Frontal cortex (tissue), 3 donors: ENCODE measurements at regions not wholly inside any gene's neighbourhood (a gene's known extent, or its start where the extent isn't known, plus 50 kb on each side); places are given as distances from the start of the nearest gene placed in this dataset.
"Not testable (repeated sequence)": the region's sequence is repeated elsewhere in the genome, so short reads cannot be mapped to it uniquely, and the experiment has no call there.

ENCODE experiments used
- DNase-seq, 2 donors: peaks; one replicate each; pipeline ENCODE4 v3.0.0; 2012; ENCODE audit warnings: low spot score in 2 of 2
- FAIRE-seq: peaks from 2 replicates; lab custom pipeline; 2012; peaks lifted over from hg19 to GRCh38; lab: Jason Lieb, UNC
- donor health status: control.
- donor health status: control.
- donor health status: control.

DNA sequence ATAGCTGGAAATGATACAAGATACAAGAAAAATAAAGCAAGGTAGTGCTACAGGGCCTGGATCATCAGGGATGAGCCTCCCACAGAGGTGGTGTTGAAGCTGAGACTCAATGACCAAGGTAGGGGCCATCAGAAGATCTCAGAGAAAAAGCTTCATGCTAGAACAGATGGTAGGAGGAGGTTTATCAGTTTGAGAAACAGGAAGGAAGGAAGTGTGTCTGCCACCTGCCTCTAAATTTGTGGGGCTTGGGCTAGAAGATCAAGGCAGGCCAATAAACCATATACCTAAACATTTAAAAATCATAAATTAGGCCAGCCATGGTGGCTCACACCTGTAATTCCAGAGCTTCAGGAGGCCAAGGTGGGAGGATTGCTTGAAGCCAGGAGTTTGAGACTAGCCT lies 410.8 kb upstream of the PRKCQ start:
- FAIRE-seq (no peak), DNase-seq (no peak)

DNA sequence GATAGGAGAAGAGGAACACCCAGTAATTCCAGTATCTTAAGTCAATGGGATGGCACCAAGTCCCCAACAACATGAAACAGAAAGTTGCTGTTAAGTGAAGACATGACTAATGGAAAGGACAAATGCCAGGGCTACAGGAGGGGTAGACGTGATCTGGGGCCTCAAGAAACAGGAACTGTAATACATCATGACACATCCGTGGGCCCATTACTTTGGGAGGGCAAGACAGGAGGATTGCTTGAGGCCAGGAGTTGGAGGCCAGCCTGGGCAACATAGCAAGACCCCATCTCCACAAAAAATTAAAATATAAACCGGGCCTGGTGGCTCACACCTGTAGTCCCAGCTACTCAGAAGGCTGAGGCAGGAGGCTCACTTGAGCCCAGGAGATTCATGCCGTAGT lies 408.6 kb upstream of the PRKCQ start:
- DNase-seq = no peak
- no peak for FAIRE-seq

DNA sequence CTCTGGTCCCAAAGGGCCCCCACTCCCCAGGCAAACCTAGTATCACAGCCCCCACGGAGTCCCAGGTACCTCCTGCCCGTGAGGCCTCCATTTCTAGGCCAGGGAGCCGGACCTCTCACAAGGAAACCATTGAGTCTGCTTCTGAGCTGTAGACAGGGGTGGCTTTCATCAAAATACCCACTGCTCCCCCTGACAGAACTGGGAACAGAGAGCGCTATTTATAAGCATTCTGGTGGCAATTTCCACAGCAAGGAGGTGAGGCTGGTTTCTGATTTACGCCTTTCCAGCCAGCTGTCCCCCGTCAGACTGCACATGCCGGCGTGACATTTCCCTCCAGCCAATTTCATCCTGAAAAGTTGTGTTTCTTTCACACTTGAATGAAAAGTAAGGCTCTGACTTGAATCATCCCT lies 407.5 kb upstream of the PRKCQ start:
- FAIRE-seq (peak; percentile 37), DNase-seq (peak; percentile 47 to 62)

DNA sequence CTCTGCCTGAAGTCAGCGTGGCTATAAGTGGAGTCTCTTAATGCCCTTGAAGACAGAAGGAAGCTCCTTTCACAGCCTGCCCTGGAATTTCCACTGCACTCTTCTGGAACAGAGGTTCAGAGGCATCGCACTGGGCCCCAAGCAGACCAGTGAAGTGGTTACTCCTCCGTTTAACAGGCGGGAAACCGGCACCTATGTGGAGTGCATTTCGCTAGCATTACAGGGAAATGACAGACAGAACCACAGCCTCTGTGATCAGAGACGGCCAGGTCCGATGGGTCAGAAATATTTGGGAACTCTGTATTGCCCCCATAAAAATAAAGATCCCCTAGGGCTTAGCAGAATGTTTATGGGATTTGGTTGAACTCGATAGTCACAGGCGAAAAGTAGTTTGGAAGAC lies 406.9 kb upstream of the PRKCQ start:
- FAIRE-seq (no peak), DNase-seq (no peak)

DNA sequence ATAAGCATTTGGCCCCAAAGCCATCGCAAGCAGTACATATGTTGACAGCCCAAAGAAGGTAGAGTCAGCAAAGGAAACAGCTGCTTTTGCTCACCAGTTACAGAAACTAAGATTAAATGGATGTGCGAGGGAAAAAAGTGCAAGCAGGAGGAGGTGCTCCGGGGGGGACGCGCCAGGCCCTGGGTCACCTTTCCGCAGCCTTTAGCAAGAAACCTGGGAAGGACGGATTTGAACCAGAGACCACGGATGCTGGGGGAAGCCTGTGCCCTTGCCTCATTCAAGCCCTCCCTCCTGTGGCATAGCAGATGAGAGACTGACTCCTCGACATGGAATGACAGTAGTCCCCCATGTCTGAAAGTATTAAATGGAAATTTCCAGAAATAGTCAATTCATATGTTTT lies 405.6 kb upstream of the PRKCQ start:
- FAIRE-seq = no peak

DNA sequence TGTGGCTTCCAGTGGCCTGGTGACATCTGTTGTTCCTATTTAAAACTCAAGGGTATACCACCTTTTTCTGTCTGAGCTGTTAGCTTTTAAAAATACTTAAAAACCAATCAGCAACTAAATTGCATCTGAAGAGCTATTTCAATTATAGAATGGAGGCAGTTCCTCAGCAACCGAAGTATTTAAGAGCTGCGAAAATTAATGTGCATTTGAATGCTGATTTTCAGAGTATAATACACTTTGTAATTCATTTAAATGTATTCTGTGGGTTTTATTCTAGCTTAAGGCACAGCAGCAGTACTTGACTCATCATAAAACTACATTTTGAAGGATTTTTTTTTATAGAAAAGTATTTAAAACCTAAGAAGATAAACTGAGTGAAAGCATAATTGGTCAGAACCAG lies 404.9 kb upstream of the PRKCQ start:
- DNase-seq (no peak), FAIRE-seq (no peak)

More for the DNA sequence above, 405.6 kb upstream of the PRKCQ start:
- DNase-seq = no peak

DNA sequence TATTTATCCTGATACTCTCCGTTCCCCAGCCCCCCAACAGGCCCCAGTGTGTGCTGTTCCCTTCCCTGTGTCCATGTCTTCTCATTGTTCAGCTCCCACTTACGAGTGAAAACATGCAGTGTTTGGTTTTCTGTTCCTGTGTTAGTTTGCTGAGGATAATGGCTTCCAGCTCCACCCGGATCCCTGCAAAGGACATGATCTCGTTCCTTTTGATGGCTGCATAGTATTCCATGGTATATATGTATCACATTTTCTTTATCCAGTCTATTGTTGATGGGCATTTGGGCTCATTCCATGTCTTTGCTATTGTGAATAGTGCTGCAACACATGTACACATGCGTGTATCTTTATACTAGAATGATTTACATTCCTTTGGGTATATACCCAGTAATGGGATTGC lies 403.9 kb upstream of the PRKCQ start:
- not testable (repeated sequence) for FAIRE-seq, DNase-seq

DNA sequence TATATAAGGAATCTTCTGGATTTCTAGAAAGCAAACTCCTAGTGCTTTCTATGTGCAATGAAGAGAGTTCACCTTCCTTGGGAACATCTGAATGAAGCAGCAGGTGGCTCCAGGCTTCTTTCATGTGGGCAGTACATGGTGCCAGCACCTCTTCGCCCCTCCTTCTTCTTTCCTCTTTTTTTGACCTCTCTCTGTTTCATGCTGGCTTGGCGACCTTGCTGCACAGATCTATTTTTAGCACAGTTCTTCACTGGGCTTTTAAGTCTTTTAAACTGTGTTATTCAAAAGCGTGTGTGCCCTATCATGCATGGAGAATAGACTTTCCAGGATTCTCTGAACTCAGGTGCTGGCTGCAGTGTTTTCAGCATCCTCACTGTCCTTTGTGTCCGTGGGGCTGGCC lies 400.3 kb upstream of the PRKCQ start:
- DNase-seq = no peak
- FAIRE-seq = no peak

DNA sequence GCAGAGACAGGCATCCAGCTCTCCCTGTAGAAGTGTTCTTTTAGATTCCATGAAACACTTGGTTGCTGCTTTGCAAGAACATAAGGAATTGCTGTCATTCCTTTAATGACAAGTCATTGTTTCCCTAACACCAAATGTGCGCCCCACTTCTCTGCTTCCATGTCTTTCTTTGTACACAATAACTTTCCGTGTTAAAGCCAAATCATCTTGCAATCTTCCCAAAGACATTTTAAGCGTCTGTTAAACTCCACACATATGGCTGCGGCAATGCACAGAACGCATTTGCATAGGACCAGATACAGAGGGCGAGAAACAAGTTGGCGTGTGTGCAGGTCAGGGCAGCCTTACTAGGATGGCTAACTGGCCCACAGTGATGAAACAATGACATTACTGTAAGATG lies 399.3 kb upstream of the PRKCQ start:
- FAIRE-seq = no peak
- no peak for DNase-seq

DNA sequence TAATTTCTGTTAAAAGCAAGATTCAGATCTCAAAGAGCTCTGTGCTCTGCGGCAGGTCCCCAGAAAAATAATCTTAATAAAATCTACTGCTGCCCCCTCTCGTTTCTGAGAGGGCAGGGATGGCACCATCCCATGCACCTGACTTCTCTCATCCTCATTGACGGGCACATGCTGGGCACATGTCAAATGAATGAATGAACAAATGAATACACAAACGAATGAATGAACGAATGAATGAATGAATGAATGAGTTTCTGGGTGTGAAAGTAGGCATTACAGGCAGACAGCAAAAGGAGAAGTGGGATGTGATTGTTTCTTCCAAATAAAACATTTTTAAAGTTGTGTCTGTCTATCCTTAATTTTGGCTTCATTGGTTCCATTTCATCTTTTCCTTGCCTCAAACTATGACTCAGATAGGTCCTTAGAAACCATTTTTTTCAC lies 398.1 kb upstream of the PRKCQ start:
- FAIRE-seq (no peak), DNase-seq (no peak)

DNA sequence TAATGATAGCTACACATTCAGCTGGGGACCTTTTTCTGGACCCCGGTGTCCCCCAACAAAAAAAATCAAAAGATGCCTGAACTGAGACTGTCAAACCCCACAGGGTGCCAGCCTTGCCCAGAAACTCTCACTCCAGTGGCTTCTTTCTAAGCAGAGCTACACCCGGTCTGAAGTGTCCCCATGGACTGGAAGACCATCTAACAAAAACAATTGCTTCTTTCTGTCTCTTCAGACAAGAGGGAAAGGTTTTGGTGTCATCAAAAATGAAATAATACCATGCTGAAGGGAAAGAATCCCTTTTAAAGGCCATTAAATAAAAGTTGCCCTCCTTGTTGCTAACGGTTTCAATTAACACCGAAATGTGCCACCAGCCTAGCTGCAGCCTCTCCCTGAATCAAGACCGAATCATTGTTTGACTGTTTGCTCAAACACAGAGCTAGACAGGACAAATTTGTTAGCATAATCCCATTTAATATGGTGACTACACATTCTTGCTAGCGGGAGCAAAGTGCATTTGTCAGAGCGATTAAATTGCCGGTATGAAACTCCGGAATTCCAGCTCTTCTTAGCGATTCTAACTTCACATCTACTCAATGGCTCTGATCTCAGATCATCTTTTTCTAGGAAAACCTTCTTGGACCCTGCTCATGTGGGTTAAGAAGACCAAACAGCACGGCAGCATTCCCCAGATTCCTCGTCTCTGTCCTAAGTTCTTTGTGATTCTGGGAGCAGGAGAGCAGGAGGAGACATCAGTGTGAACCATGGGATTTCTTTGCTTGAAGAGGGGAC lies 397.5 kb upstream of the PRKCQ start:
- FAIRE-seq = no peak

DNA sequence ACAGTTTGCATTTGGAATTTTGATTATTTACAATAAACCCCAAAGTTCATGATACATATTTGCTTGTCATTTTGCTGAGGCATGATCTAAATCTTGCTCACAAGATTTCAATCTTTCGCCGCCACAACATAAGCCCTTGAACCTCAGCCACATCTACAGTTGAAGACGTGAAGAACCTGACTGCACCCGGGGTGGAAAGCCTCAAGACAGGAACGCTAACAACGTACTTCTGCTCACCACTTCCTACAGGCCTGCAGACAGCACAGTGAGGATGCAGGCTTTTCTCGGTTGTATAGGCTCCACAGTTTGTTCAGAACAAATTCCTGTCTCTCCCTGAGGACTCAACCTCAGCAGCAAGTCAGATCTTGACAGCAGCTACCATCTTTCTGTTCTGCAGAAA lies 393.8 kb upstream of the PRKCQ start:
- FAIRE-seq (no peak), DNase-seq (no peak)

More for the DNA sequence above, 397.5 kb upstream of the PRKCQ start:
- no peak for DNase-seq

DNA sequence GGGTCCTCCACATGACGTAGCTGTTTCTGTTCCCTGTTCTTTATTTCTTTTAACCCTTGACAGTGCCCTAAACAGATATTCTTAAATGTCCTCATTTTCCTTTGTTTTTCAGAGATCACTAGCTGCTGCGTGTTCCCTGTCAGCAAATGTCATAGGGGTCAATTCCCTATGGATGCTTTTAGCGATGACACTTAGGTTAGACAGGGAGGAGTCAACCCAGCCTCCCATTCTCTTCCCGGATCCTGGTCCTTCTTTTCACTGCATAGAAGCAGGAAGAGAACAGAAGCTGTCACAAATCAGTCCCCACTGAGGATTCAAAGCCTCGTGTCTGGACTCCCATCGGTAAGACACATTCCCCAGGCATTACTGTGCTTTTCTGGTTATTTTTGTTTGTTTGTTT lies 392.1 kb upstream of the PRKCQ start:
- no peak for FAIRE-seq
- DNase-seq = no peak

DNA sequence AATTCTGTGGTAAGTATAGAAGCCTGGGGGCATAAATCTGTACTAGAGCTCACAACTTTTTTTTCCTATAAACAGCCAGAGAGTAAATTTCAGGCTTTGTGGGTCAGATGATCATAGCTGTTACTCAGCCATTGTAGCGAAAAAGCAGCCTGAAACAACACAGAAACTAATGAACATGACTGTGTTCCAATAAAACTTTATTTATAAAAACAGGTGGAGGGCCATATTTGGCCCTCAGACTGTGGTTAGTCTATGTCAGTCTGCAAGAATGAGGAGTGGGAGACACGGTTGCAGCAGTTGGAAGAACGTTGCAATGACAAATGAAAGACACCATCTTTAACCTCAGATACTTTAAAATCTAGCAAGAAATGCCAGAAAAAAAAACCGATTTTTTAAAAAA lies 389.6 kb upstream of the PRKCQ start:
- DNase-seq (no peak), FAIRE-seq (no peak)

DNA sequence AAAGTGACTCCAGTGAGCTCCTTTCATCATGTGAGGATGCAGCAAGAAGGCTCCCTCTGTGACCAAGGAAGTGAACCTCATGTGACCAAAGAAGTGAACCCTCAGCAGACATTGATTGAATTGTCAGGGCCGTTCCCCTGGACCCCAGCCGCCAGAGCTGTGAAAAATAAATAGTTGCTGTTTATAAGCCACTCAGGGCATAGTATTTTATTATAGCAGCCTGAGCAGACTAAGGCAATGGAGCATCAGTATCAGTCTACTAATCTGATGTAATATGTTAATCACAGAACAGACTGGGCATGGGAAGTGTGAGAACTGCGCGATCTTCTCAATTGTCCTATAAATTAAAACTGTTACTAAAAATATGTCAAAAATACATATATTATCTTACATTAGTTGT lies 384.5 kb upstream of the PRKCQ start:
- no peak for FAIRE-seq
- no peak for DNase-seq

DNA sequence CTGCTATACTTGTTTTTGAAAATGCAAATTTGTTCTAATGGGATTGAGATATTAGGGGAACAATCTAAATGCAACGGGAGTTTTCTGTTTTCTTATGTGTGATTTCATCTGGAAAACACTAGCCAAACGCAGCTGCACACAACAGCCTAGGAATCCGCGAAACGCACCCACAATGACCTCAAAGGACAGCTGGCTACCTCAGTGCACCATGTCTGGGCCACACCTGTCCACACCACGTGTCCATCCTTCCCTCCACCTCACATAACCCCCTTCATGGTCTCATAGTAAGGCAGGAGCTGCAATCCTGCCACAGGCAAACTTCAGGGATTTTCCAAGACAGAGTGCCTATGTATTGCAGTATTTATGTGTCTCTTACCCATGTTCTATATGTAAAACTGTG lies 382.5 kb upstream of the PRKCQ start:
- DNase-seq = no peak
- FAIRE-seq = no peak

DNA sequence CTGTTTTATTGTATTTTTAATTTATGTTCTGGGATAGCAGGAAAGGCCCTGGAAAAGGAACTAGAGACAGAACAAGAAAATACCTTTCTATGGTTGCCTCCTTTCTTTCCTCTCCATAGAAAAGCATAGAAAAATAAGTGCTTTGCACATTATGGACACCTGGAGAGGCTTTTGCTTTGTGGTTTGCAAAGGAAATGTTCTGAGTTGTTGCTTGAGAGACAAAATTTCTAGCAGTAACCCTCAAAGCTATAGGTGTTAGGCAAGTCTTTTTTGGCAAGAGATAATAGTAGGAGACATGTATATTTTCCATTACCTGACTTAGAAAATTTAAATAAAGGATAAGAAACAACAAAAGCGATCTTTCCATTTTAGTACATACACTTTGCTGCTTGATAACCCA lies 378.6 kb upstream of the PRKCQ start:
- FAIRE-seq (no peak), DNase-seq (no peak)

DNA sequence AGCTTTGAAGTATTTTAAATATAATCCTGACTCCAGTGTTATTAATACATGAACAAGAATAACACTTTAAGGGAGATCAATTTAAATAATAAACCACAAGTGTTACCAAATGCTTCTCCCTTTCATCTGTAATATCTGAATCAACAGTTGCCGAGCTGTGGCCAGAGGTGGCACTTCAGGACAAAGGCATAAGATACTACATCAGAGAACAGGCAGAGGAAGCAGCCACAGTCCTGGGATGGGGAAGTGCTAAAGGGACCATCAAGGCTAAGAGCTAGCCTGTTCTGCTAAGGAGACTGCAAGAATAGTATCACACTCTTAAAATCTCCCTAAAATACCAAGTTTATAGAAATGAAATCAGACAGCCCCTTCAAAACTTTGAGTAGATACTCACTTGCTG lies 378.2 kb upstream of the PRKCQ start:
- FAIRE-seq (no peak), DNase-seq (no peak)

DNA sequence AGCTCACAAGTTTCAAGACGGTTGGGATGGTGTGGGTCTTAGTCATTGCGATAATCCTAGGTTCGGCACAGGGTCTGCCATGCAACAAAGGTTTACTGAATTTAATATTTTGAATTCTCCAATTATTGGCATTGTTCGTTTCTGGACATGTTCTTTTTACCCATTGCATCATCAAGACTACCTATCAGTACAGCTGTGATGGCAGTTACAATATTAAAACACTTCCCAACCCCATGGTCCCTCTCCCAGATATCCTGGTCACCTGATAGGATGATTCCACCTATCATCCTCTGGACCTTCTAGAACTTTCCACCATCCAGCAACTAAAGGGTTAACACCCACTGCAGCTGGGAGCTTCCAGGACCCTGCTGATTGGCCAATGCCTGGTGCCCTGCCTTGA lies 377.8 kb upstream of the PRKCQ start:
- no peak for FAIRE-seq

DNA sequence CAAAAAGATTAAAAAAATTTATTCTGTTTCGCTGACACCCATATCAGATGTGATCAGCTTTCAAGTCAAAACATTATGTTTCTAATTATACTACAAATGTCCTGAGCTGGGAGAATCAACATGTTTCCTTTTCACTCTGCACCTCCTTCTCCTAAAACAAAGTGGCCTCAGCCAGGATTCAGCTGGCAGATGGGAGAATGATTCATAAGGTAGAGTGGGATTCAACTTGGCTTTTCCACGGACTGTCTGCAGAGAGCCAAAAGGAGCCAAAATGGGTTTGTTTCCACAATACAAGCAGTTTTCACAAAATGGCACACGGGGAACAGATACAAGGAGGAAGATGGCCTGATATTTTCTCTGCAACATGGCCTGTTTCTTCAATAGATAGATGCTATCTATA lies 376.5 kb upstream of the PRKCQ start:
- DNase-seq (peak in 1 of 2 donors; percentile 14), FAIRE-seq (no peak)

More for the DNA sequence above, 377.8 kb upstream of the PRKCQ start:
- DNase-seq = no peak

DNA sequence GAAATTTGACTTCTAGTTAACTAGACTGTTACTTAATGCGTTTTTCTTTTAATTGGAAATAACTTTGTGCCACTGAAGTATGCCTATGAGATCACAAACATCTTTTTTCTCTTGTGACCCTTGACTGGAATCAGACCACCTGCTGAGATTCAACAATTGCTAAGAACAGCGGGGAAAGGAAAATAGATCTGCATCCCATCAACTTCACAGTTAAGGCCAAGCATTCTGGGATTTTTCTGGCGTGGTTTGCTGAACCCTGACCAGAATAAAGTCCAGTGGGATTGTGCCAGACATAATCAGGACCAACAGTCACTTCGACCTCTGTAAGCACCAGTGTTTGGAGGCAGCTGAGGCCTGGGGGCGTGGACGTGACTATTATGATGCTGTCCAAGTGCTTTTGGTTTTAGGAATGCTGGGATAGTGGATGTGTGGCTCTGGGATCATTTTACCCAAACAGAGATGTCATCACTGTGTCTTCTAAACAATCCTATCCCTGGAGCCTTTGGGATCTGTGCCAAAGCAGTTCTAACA lies 373.3 kb upstream of the PRKCQ start:
- FAIRE-seq = no peak
- DNase-seq = no peak

DNA sequence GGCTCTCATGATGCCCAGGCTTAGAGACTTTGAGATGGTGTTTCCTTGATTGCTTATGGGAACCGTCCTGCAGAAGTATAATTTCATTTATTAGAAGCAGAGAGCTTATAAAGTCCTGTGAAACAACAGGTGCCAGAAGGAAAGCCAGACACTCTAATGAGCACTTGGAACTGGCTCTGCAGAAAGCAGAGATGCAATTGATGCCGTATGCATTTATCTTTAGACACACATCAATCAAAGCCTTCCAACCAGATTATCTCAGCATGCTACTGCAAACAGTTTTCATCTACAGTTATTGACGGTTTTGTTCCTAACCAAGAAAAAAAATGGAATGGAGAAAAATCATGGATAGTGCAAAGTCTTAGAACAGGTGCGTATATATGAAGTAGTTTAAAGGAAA lies 371.7 kb upstream of the PRKCQ start:
- FAIRE-seq = no peak
- no peak for DNase-seq
